Retinal pigment epithelial cell (primary cell): ENCODE measurements at regions not wholly inside any gene's neighbourhood (a gene's known extent, or its start where the extent isn't known, plus 50 kb on each side); places are given as distances from the start of the nearest gene placed in this dataset.

Experiments
- DNase-seq: peaks from one replicate; pipeline ENCODE4 v3.0.0-alpha.2; 2010; ENCODE audit warnings: low read depth
- H3K4me3 ChIP-seq: 2 replicates; pipeline ENCODE4 v1.5.1; 2011; ENCODE audit warnings: mild to moderate bottlenecking, low read length, control low read depth, moderate library complexity
- TF ChIP-seq, protein P1 (sequence below): conservative IDR thresholded peaks from 2 replicates; pipeline ENCODE4 v1.5.1; 2011; ENCODE audit warnings: low read depth, low read length, control low read depth, inconsistent platforms

GRCh38 chr16:54628796-54629625 lies 301.7 kb upstream of the IRX5 start:
- no peak for DNase-seq
- TF ChIP-seq, protein P1, sequence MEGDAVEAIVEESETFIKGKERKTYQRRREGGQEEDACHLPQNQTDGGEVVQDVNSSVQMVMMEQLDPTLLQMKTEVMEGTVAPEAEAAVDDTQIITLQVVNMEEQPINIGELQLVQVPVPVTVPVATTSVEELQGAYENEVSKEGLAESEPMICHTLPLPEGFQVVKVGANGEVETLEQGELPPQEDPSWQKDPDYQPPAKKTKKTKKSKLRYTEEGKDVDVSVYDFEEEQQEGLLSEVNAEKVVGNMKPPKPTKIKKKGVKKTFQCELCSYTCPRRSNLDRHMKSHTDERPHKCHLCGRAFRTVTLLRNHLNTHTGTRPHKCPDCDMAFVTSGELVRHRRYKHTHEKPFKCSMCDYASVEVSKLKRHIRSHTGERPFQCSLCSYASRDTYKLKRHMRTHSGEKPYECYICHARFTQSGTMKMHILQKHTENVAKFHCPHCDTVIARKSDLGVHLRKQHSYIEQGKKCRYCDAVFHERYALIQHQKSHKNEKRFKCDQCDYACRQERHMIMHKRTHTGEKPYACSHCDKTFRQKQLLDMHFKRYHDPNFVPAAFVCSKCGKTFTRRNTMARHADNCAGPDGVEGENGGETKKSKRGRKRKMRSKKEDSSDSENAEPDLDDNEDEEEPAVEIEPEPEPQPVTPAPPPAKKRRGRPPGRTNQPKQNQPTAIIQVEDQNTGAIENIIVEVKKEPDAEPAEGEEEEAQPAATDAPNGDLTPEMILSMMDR, result no peak
- H3K4me3 ChIP-seq, result no peak overlapping the region

DNA sequence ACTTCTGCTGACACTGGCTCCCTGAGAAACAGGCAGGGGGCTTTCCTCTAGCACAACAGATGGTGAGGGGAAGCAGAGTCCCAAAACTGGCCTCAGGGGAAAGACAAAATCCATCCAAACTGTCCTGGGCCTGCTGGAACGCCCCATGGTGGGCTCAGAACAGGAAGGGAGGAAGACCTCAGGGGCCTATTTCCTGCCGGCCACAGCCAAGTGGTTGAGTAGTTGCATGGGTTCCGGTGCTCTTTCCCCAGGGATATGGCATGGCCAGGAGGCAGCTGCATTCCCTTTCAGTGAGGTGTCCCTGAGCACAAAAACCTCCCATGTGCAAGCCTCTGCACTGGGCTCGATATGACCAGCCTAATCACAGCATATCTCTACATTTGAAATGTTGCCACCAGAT lies 303.0 kb upstream of the IRX5 start:
- H3K4me3 ChIP-seq, result no peak overlapping the region
- no peak for DNase-seq
- TF ChIP-seq, protein P1, result no peak

DNA sequence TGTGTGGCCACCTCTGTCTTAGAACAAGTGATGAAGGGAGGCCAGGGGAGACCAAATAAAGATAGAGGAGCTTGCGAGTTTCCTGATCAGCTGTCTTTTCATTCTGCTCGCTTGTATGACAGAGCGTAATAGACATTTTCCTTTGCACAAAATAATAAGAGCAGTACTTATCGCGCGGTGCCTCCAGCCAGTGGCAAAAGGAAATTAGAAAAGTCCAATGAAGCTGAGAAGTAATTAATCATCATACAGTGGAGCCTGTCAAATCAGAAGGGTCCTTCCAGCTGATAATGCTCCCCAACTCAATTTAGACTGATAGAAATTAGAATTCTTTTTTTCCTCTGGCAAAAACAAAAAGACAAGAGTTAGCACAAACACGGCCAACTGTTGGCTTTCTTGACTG lies 307.0 kb upstream of the IRX5 start:
- DNase-seq, result no peak
- TF ChIP-seq, protein P1, result no peak

GRCh38 chr16:54620197-54620596 lies 310.5 kb upstream of the IRX5 start:
- no peak overlapping the region for H3K4me3 ChIP-seq
- DNase-seq, result no peak
- TF ChIP-seq, protein P1, result no peak

More for the DNA sequence above, 307.0 kb upstream of the IRX5 start:
- H3K4me3 ChIP-seq, result no peak overlapping the region

- DNase-seq, result no peak
- H3K4me3 ChIP-seq, result no peak overlapping the region
- TF ChIP-seq, protein P1, result no peak
These were observed 314.1 kb upstream of the IRX5 start for GRCh38 chr16:54616610-54617009.

DNA sequence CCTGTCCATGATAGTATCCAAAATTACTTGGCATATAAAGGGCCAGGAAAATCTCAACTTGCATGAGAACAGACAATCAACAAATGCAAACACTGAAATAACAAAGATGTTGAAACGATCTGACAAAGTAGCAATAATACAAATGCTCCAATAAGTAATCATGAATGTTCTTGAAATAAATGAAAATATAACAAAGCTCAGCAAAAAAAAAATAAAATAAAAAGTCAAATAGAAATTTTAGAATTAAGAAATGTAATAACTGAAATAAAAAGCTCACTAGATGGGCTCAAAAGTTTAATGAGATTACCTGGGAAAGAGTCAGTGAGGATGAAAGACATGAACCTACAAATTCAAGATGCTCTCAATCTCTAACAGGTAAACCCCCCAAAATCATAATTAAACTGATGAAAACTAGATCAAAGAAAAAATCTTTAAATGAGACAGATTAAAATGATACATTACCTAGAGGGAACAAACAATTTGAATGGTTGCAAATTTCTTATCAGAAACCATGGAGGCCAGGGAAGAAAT lies 319.0 kb upstream of the IRX3 start:
- DNase-seq, result no peak
- TF ChIP-seq, protein P1, result no peak
- no peak overlapping the region for H3K4me3 ChIP-seq

- TF ChIP-seq, protein P1, result no peak
- DNase-seq, result no peak
- no peak overlapping the region for H3K4me3 ChIP-seq
These were observed 316.1 kb upstream of the IRX3 start for GRCh38 chr16:54602666-54603065.
